GM12891 (cell line): ENCODE measurements at regions not wholly inside any gene's neighbourhood (a gene's known extent, or its start where the extent isn't known, plus 50 kb on each side); places are given as distances from the start of the nearest gene placed in this dataset.

ENCODE experiments used
- PAX5 ChIP-seq: IDR thresholded peaks from 2 replicates; pipeline ENCODE4 v1.6.1; 2011; ENCODE audit warnings: low read length, moderate library complexity, mild to moderate bottlenecking; ENCODE audit not compliant: insufficient read depth, severe bottlenecking
- POLR2A ChIP-seq: IDR thresholded peaks from 2 replicates; pipeline ENCODE4 v1.6.1; 2011; ENCODE audit warnings: low read depth, low read length, control low read depth
- POLR2AphosphoS5 ChIP-seq: IDR thresholded peaks from 2 replicates; pipeline ENCODE4 v1.6.1; 2011; ENCODE audit warnings: low read depth, low read length, control low read depth
- SPI1 ChIP-seq: IDR thresholded peaks from 2 replicates; pipeline ENCODE4 v1.6.1; 2011; ENCODE audit warnings: low read depth, low read length, control low read depth
- TAF1 ChIP-seq: IDR thresholded peaks from 2 replicates; pipeline ENCODE4 v1.6.1; 2011; ENCODE audit warnings: low read depth, low read length, control low read depth

DNA sequence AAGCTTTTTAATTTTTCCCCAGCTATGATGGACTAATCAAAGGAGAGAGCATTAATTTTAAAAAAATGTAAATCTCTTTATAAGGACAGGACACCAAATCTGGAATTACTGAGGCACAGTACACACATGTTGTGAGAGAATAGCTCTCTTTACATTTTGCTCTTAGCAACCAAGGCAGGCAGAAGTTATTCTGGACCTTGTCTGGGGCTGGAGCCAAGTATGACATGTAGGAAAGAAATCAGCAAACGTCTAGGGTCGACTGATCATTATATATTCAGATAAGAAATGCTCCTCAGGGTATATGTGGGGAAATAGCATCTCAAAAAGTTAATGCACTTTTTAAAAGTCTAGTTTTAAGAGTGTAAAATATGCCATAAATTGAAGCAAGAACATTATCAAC lies 1330.0 kb upstream of the CELF4 start:
- TF ChIP-seq POLR2A (no peak), TAF1 (no peak), POLR2AphosphoS5 (no peak), PAX5 (no peak), SPI1 (no peak)
